Progenitor cell of endocrine pancreas (in vitro differentiated cells): ENCODE measurements at regions not wholly inside any gene's neighbourhood (a gene's known extent, or its start where the extent isn't known, plus 50 kb on each side); places are given as distances from the start of the nearest gene placed in this dataset.

Source experiments
- DNase-seq: peaks from one replicate; pipeline ENCODE4 v3.0.0; 2021; ENCODE audit warnings: low spot score; ENCODE audit not compliant: unreplicated experiment
- H3K27ac Mint-ChIP-seq: 2 replicates; pipeline ENCODE4 v1.8.0; 2021; ENCODE audit warnings: mild to moderate bottlenecking, moderate library complexity, mixed read lengths
- H3K27me3 Mint-ChIP-seq: 2 replicates; pipeline ENCODE4 v1.8.0; 2021; ENCODE audit warnings: mixed read lengths
- H3K36me3 Mint-ChIP-seq: 2 replicates; pipeline ENCODE4 v1.8.0; 2022; ENCODE audit warnings: mixed read lengths; ENCODE audit not compliant: insufficient read depth
- H3K4me1 Mint-ChIP-seq: 2 replicates; pipeline ENCODE4 v1.8.0; 2021; ENCODE audit warnings: low read depth, mixed read lengths
- H3K4me3 Mint-ChIP-seq: 2 replicates; pipeline ENCODE4 v1.8.0; 2021; ENCODE audit warnings: low read depth, mild to moderate bottlenecking, moderate library complexity, mixed read lengths
- H3K9me3 Mint-ChIP-seq: 2 replicates; pipeline ENCODE4 v1.8.0; 2021; ENCODE audit warnings: low read depth, mixed read lengths
- CTCF ChIP-seq: fragments of 200-600 bp; sonication (generic); IDR thresholded peaks from one replicate; pipeline ENCODE4 v1.5.0; 2021; ENCODE audit warnings: antibody characterized with exemption, mild to moderate bottlenecking; ENCODE audit not compliant: unreplicated experiment

DNA sequence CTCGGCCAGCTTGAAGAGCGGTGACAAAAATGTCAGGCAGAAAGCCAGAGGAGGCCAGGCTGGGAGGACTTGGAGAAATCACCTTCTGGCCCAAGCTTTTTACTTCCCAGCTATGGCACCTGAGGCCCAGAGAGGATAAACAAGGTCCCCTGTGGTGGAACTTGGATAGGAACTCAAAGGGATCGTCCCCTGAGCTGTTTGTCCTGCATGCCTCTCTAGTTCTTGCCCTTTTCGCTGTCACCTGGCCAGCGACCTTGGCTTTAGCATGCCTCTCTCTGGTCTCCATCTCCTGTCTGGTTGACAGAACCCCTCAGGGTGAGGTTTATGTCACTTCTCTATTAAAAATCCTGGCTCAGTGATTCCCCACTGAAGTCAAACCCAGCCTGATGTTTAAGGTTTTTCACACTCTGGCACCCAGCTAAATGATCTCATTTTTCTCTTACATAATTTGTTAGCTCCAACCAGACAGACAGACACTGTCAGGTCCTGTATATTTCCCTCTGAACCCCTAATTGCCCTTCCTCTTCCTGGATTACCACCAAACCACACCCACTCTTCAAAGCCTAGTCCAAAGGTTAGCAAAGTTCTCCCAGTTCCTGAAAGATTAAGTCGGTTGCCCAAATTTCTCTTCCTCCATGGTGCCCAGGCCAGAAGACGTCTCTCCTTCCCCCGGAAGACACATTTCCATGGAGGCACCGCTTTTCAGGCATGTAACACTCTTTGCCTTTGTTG is 169.1 kb downstream of the FAM43A start:
- H3K9me3 Mint-ChIP-seq, result no peaks in the 10 kb centered on the region

GRCh38 chr3:194856296-194856695 is 170.6 kb downstream of the FAM43A start:
- TF ChIP-seq CTCF, result no peak
- Mint-ChIP-seq H3K27me3 (peaks cover 10% of the 10 kb centered on the region), H3K36me3 (no peaks in the 10 kb centered on the region), H3K9me3 (no peaks in the 10 kb centered on the region), H3K4me1 (peaks cover 3% of the 10 kb centered on the region), H3K4me3 (no peak overlapping the region), H3K27ac (no peak overlapping the region)
- DNase-seq, result no peak

More for the DNA sequence above, 169.1 kb downstream of the FAM43A start:
- Mint-ChIP-seq H3K27me3 (peaks cover 10% of the 10 kb centered on the region), H3K36me3 (no peaks in the 10 kb centered on the region), H3K4me3 (no peak overlapping the region), H3K27ac (no peak overlapping the region), H3K4me1 (peaks cover 3% of the 10 kb centered on the region)
- no peak for DNase-seq
- no peak for TF ChIP-seq CTCF

DNA sequence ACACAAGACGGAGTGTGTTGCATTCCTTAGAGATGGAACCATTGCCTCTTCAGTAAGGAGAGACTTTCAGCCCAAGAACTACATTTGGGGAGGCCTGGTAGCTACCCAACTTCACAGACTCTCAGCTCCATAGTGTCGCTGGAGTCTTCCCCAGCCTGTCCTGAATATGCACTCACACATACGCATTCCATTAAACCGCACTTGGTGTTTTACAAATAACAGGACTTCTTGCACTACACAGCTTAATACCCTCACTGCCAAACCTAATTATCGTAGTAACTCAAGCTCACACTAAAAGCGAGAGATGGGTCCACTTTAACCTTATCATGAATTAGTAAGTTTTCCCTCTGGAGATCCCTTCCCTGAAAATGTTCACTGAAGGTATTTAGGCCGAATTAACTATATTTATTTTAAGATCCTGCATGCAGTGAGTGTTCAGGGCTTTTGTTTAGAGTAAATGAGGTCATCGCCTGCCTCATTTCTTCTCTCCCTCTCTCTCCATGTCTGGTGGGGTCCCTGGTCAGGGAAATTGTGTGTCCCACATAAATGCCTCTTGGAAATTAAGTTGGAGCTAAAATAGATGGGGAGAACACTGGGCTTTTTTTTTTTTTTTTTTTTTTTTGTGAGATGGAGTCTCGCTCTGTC is 171.9 kb downstream of the FAM43A start:
- H3K9me3 Mint-ChIP-seq, result no peaks in the 10 kb centered on the region
- H3K27me3 Mint-ChIP-seq, result peaks cover 15% of the 10 kb centered on the region
- H3K4me3 Mint-ChIP-seq, result no peak overlapping the region
- H3K27ac Mint-ChIP-seq, result no peak overlapping the region
- peaks cover 3% of the 10 kb centered on the region for H3K4me1 Mint-ChIP-seq
- no peak for TF ChIP-seq CTCF
- no peaks in the 10 kb centered on the region for H3K36me3 Mint-ChIP-seq
- DNase-seq, result no peak

DNA sequence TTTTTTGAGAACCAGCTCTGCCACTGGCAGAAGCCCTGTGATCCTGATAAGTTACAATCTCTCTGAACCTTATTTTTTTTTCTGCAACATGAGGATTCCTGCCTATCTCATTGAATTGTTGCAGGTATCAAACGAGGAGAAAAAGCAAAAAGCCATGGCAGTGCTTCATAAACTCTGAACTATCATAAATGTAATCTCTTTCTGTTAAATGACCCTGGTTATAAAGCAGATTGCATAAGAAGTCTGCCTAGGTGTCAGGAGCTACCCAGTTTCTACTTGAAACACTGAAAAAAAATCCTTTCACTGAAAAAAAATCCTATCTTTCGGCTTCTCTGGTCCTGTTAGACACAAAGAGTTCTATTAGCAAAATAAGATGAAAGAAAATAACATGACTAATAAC is 172.7 kb downstream of the FAM43A start:
- Mint-ChIP-seq H3K4me3 (no peak overlapping the region), H3K27me3 (peaks cover 23% of the 10 kb centered on the region), H3K27ac (no peak overlapping the region), H3K9me3 (no peaks in the 10 kb centered on the region), H3K4me1 (peaks cover 3% of the 10 kb centered on the region), H3K36me3 (no peaks in the 10 kb centered on the region)
- TF ChIP-seq CTCF, result no peak
- no peak for DNase-seq

DNA sequence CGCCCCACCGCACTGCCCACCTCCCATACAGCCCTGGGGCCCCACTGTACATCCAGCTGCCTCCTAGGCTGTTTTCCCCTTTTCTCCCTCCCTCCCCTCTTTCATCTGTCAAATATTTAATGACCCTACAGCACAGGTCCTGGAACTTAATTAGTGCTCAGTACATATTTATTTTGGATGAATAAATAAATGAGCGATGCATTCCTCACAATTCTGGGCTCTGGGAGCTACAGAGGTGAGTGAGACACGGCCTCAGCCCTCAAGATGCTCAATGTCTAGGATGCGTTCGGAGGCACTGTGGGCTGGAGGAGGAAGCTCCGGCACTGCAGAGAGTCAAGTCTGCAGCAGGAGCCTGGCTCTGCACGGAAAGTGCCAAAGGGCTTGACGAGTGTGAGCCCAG is 175.0 kb downstream of the FAM43A start:
- no peak for DNase-seq
- H3K9me3 Mint-ChIP-seq, result no peaks in the 10 kb centered on the region
- H3K4me1 Mint-ChIP-seq, result no peaks in the 10 kb centered on the region
- no peak overlapping the region for H3K4me3 Mint-ChIP-seq
- peaks cover 26% of the 10 kb centered on the region for H3K27me3 Mint-ChIP-seq
- no peaks in the 10 kb centered on the region for H3K36me3 Mint-ChIP-seq
- no peak for TF ChIP-seq CTCF
- H3K27ac Mint-ChIP-seq, result no peak overlapping the region
